HG03460 (cell line): ENCODE measurements at regions not wholly inside any gene's neighbourhood (a gene's known extent, or its start where the extent isn't known, plus 50 kb on each side); places are given as distances from the start of the nearest gene placed in this dataset.

ENCODE experiments used
- ATAC-seq: cut with Tn5 transposase; IDR thresholded peaks from one replicate; pipeline ENCODE4 v1.9.1; 2021; ENCODE audit not compliant: unreplicated experiment

DNA sequence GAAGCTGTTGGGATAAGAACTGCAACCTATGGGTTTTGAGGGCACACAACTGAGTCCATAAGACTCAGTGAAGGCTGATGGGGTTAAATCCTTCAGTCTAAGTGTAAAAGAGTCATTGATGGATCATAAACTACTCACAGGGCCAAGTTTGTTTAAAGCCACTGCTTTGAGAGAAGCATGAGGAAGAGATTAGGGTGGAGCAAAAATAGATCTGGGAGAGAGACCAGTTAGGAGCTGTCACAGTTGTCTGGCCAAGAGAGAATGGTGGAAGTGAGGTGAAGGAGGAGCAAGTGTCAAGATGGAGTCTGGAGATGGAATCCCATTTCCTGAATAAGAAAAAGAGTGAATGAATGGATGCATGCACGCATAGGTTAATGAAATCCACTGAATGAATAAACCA lies 379.1 kb upstream of the CDH11 start:
- no peak for ATAC-seq

DNA sequence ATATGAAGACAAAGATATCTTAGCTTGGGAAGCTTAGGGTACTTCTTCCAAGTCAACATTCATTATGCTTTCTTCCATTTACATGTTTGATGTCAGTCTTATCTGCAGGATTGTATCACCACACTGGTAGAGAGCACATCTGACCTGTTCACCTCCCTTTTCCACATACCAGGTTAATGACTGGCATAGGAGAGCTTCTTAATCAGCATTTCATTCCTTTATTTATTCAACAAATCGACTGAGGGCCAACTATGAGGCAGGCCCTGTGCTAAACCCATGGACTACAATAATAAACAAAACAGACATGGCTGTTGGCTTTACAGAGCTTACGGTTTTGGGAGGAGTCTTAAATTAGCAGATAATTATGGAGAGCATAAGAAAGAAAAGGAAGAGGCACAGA lies 378.1 kb upstream of the CDH11 start:
- no peak for ATAC-seq

DNA sequence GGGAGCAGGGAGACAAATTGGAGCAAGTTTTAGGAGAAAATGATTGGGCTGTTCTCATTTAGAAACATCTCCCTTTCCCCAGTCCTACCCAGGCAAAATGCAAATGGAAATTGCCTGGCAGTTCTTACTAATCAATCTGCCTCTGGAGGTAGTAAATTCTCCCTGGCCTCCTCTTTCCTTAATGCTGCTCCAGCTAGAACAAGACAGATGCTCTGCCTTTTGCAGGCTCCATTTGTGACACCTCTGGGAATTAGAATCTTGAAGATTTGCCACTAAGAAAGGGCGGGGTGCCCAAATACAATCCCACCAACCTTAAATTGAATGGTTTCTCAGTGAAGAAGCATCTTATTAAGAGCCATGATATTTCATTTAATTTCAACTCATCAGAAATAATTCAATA lies 377.7 kb upstream of the CDH11 start:
- no peak for ATAC-seq

GRCh38 chr16:65497571-65497970 lies 375.7 kb upstream of the CDH11 start:
- no peak for ATAC-seq

- no peak for ATAC-seq
Measured at GRCh38 chr16:65495106-65495505, 373.2 kb upstream of the CDH11 start.

- ATAC-seq = no peak
Measured at GRCh38 chr16:65494609-65495008, 372.7 kb upstream of the CDH11 start.

DNA sequence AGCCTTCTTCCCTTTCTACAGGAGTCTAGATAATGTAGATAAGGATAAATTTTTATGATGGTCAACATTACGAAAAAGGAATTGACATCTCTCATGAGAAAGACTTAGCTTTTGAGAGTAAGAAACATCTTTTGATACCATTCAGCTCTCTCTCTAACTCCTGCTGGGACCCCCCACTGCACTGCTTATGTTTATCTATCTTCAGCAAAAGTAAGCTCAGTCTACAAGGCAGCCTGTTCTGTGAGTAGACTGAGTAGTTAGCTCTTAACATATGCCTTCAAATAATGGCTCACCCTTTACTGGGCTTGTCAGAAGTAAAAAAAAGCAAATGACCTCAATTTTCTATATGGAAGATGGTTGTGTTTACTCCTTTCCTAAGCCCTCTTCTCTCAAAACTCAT lies 372.2 kb upstream of the CDH11 start:
- ATAC-seq = no peak

GRCh38 chr16:65490286-65490685 lies 368.4 kb upstream of the CDH11 start:
- ATAC-seq = no peak

DNA sequence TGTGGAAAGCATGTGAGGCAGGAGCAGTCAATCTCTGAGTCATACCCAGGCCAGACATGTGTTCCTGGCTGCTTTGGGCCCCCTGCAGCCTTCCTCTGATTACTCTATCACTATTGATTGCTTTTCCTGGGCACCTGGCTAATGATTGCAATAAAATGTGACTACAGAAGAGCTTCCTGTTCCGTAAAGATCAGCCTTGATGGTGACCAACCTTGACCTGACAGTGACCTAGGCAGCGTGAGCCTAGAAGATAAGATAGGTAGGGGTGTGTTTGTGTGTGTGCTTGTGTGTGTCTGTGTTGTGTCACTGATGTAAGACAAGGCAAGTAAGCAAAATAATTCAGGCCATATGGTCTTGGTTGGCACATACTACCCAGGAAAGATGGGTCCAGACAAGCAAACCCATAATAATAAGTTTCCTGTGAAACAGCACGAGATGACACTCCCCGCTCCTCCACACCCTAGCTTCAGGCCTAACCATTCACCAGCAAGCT lies 367.7 kb upstream of the CDH11 start:
- ATAC-seq = no peak

- no peak for ATAC-seq
Measured at GRCh38 chr16:65487231-65487630, 365.4 kb upstream of the CDH11 start.

DNA sequence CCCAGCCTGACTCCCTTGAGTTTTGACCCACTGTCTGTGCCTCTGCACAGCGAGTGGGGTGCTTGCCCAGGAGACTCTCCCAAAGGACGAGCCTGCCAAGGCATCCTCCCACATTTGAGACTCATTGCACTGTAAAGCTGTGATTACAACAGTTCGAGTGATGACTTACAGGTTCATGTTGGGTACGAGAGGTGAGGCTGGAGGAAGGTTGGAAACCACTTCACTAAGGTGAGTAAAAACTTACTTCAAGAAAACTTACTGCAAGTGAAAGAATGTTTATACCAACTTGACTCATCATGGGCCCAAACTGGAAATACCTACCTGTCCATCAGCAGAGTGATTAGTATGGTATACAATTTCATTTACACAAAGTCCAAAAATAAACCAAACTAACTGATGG lies 360.1 kb upstream of the CDH11 start:
- ATAC-seq = no peak

GRCh38 chr16:65480281-65481091 lies 358.6 kb upstream of the CDH11 start:
- ATAC-seq = no peak

DNA sequence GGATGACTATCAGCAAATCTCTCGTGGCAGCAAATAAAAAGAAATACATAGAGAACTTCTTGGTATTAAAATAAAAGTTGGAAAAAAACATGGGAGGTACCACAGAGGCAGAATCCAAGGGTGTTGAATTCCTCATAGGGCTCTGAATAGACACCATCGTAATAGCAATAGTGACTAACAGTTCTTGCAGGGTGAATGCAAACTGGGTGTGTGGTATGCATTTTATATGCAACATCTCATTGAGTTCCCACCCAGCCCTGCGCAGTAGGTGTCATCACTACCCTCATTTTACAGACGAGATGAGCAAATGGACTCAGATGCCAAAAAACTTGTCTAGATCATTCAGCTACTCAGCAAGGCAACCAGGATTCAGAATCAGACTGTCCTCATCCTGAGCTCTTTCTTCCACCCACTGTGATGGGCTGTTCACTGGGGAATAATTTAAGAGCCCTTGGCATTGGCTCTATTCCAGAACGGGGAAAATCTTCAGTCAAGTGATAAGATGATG lies 354.6 kb upstream of the CDH11 start:
- no peak for ATAC-seq

GRCh38 chr16:65473699-65474098 lies 351.8 kb upstream of the CDH11 start:
- no peak for ATAC-seq

GRCh38 chr16:65469116-65469515 lies 347.3 kb upstream of the CDH11 start:
- ATAC-seq = no peak

DNA sequence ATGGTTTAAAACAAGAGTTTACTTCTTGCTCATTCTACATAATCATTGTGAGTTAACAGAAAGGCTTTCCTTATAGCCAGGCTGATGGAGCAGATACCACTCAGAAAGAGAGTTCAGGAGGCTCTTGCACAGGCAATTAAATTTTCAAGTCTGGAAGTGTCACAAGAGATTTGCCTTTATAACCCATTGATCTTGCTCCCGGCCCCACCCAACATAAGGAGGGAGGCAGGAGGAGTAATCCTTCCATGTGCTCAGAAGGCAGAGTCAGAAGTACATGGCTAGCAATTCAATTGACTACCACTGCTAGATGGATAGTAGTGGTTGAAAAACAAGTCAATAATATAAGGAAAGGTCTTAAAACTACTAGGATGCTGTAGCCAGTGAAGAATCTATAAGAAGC lies 346.3 kb upstream of the CDH11 start:
- no peak for ATAC-seq

DNA sequence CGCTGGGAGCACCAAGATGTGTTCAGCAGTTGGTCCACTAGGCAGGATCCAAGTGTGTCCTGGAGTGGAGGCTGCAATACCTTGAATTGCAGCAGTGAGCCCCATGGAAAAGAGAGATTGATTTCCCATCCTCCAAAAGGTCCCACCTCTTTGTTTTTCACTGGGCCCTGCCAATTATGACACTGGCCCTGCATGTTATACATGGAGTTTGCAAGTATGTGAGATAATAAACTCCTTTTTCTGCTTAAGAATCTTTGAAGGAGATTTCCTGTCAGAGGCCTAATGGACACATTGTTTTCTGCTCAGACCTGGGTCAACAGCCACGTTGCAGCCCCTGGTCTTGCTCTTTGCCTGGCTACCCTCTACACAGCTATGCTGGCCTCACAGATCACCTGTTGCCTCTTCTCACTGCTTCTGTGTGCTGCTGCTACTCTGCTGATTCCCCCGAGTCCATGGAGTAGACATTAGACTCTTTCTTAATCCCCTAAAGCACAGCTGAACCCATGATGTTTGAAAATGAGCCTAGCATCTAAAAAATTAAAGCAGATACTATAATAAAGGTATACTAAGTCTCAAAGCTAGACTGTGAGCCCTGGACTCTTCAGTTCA lies 341.9 kb upstream of the CDH11 start:
- no peak for ATAC-seq

DNA sequence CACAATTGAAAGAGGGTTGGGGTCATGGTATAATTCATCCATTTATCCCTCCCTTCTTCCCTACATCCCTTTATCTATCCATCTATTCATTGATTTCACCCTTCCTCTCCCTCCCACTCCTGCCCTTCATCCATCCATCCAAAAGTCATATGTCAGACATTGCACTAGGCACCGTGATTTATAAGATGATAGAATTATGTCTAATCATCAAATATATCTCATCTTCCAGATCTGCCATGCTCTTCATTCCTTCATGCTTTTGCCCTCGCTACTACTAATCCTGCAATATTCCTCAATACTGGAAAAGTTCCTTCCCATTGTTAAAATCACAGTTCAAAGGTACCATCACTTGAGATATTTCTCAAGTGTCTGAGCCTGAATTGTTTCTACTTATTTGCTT lies 335.2 kb upstream of the CDH11 start:
- ATAC-seq = no peak

- no peak for ATAC-seq
Measured at GRCh38 chr16:65455761-65456160, 333.9 kb upstream of the CDH11 start.

- no peak for ATAC-seq
Measured at GRCh38 chr16:65453646-65454045, 331.8 kb upstream of the CDH11 start.

- ATAC-seq = no peak
Measured at GRCh38 chr16:65449526-65449925, 327.7 kb upstream of the CDH11 start.

GRCh38 chr16:65446427-65446826 lies 324.6 kb upstream of the CDH11 start:
- ATAC-seq = no peak
